HCT116 (cell line): ENCODE measurements at regions not wholly inside any gene's neighbourhood (a gene's known extent, or its start where the extent isn't known, plus 50 kb on each side); places are given as distances from the start of the nearest gene placed in this dataset.

Source experiments
- CEBPB ChIP-seq: IDR thresholded peaks from 2 replicates; pipeline ENCODE4 v1.6.1; 2012; ENCODE audit warnings: low read depth
- CTCF ChIP-seq, 3 experiments: fragments of 200-600 bp in 1 of 3; sonication (generic) in 1 of 3; IDR thresholded peaks in 2 of 3; conservative IDR thresholded peaks in 1 of 3; 2 replicates each; pipeline ENCODE4 v1.5.1; 2012 to 2017; ENCODE audit warnings: low read depth in 2 of 3, low read length in 2 of 3, antibody characterized with exemption in 1 of 3, borderline replicate concordance in 1 of 3, control low read depth in 1 of 3, mild to moderate bottlenecking in 1 of 3, mixed read lengths in 1 of 3, mixed run types in 1 of 3, moderate library complexity in 1 of 3; ENCODE audit not compliant: insufficient read depth in 1 of 3
- ELF1 ChIP-seq: IDR thresholded peaks from 2 replicates; pipeline ENCODE4 v1.6.1; 2012; ENCODE audit warnings: low read depth, borderline replicate concordance
- EZH2 ChIP-seq: fragments of 200-600 bp; sonication (generic); IDR thresholded peaks from 2 replicates; pipeline ENCODE4 v1.6.1; 2017; ENCODE audit warnings: antibody characterized with exemption, mixed run types
- EZH2phosphoT487 ChIP-seq: fragments of 200-600 bp; IDR thresholded peaks from 2 replicates; pipeline ENCODE4 v1.6.1; 2018; ENCODE audit warnings: antibody characterized with exemption, borderline replicate concordance
- JUND ChIP-seq: IDR thresholded peaks from 2 replicates; pipeline ENCODE4 v1.6.1; 2012
- POLR2A ChIP-seq: IDR thresholded peaks from 2 replicates; pipeline ENCODE4 v1.7.0; 2011; ENCODE audit warnings: borderline replicate concordance; ENCODE audit not compliant: insufficient read depth, insufficient read length; ENCODE audit errors: extremely low read depth
- POLR2AphosphoS5 ChIP-seq: IDR thresholded peaks from 2 replicates; pipeline ENCODE4 v1.6.1; 2011; ENCODE audit warnings: mild to moderate bottlenecking, low read depth, low read length, moderate library complexity
- RAD21 ChIP-seq: IDR thresholded peaks from 2 replicates; pipeline ENCODE4 v1.6.1; 2012; ENCODE audit warnings: low read depth, mild to moderate bottlenecking
- REST ChIP-seq: IDR thresholded peaks from 2 replicates; pipeline ENCODE4 v1.6.1; 2012; ENCODE audit warnings: low read depth
- SRF ChIP-seq: IDR thresholded peaks from 2 replicates; pipeline ENCODE4 v1.6.1; 2012; ENCODE audit warnings: low read depth
- TCF7L2 ChIP-seq: IDR thresholded peaks from 2 replicates; pipeline ENCODE4 v1.7.0; 2011; ENCODE audit warnings: borderline replicate concordance, inconsistent platforms; ENCODE audit not compliant: insufficient read depth, insufficient read length; ENCODE audit errors: extremely low read depth

- TF ChIP-seq POLR2A (no peak), REST (no peak), CTCF (IDR thresholded peaks at IDR 0.05 in 2 of 3, conservative IDR thresholded peaks at IDR 0.05 in 1 of 3; ENCODE audit: borderline replicate concordance in 1 of 3, insufficient read depth in 1 of 3, low read depth in 2 of 3, low read length in 2 of 3) (no peak), EZH2 (no peak), SRF (no peak), ELF1 (no peak), RAD21 (no peak), EZH2phosphoT487 (no peak), TCF7L2 (no peak), CEBPB (no peak), JUND (no peak), POLR2AphosphoS5 (no peak)
Measured at GRCh38 chr2:59233448-59233847, 992.3 kb upstream of the FANCL start.
